CD4-positive, alpha-beta memory T cell (primary cell): ENCODE measurements at regions not wholly inside any gene's neighbourhood (a gene's known extent, or its start where the extent isn't known, plus 50 kb on each side); places are given as distances from the start of the nearest gene placed in this dataset.

Experiments used
- CTCF ChIA-PET: fragments of 350-600 bp; sonication (Branson Sonifier 250); formaldehyde crosslinking; loops from one replicate; lab custom pipeline; 2021; ENCODE audit warnings: inconsistent platforms; ENCODE audit not compliant: partially characterized antibody; lab: Charles Lee
- POLR2A ChIA-PET: fragments of 350-600 bp; sonication (Branson Sonifier 250); formaldehyde crosslinking; loops from one replicate; lab custom pipeline; 2021; ENCODE audit not compliant: partially characterized antibody; lab: Charles Lee
- DNase-seq, 5 donors: peaks; one replicate each; pipeline versions ENCODE4 v3.0.0 to v3.0.0-alpha.2; 2020 to 2022; ENCODE audit warnings: mixed read lengths in 1 of 5
- H3K27ac ChIP-seq: one replicate; pipeline ENCODE4 v1.7.0; 2013; ENCODE audit warnings: low read depth, low read length
- H3K27me3 ChIP-seq: 2 replicates; pipeline ENCODE4 v1.7.0; 2013; ENCODE audit warnings: mild to moderate bottlenecking, low read length, moderate library complexity; ENCODE audit not compliant: insufficient read depth
- H3K36me3 ChIP-seq: 2 replicates; pipeline ENCODE4 v1.7.0; 2013; ENCODE audit warnings: mild to moderate bottlenecking, low read length, moderate library complexity; ENCODE audit not compliant: insufficient read depth
- H3K4me1 ChIP-seq: 2 replicates; pipeline ENCODE4 v1.7.0; 2013; ENCODE audit warnings: mild to moderate bottlenecking, low read length, moderate library complexity; ENCODE audit not compliant: insufficient read depth
- H3K4me3 ChIP-seq, 2 donors: one replicate each; pipeline ENCODE4 v1.7.0; 2013; ENCODE audit warnings: low read length in 2 of 2, mild to moderate bottlenecking in 1 of 2
- H3K9me3 ChIP-seq, 2 donors: one replicate each; pipeline ENCODE4 v1.7.0; 2013; ENCODE audit warnings: low read length in 2 of 2, control low read depth in 1 of 2; ENCODE audit not compliant: control insufficient read depth in 1 of 2
- H3K27ac Mint-ChIP-seq, 7 donors: one replicate each; pipeline ENCODE4 v1.8.0; 2020 to 2021; ENCODE audit warnings: mixed read lengths in 7 of 7, mild to moderate bottlenecking in 6 of 7, inconsistent platforms in 3 of 7, moderate library complexity in 3 of 7
- H3K27me3 Mint-ChIP-seq, 2 donors: one replicate each; pipeline ENCODE4 v1.8.0; 2020 to 2021; ENCODE audit warnings: mixed read lengths in 2 of 2
- H3K36me3 Mint-ChIP-seq, 2 donors: one replicate each; pipeline ENCODE4 v1.8.0; 2020 to 2021; ENCODE audit warnings: mixed read lengths in 2 of 2, inconsistent platforms in 1 of 2, mild to moderate bottlenecking in 1 of 2
- H3K4me1 Mint-ChIP-seq, 4 donors: one replicate each; pipeline ENCODE4 v1.8.0; 2020 to 2021; ENCODE audit warnings: mixed read lengths in 4 of 4, mild to moderate bottlenecking in 1 of 4
- H3K4me3 Mint-ChIP-seq, 8 donors: one replicate each; pipeline ENCODE4 v1.8.0; 2020 to 2021; ENCODE audit warnings: mixed read lengths in 8 of 8, mild to moderate bottlenecking in 7 of 8, moderate library complexity in 6 of 8, inconsistent platforms in 3 of 8
- H3K9me3 Mint-ChIP-seq, 8 donors: one replicate each; pipeline ENCODE4 v1.8.0; 2020 to 2021; ENCODE audit warnings: mixed read lengths in 8 of 8, mild to moderate bottlenecking in 5 of 8, inconsistent platforms in 3 of 8, moderate library complexity in 1 of 8
- intact Hi-C: fragments of 100-400 bp; cut with micrococcal nuclease; formaldehyde crosslinking; loops from one replicate; pipeline ENCODE4 v1.15.1; 2023

- Histone ChIP-seq H3K4me1 (no peaks in the 10 kb centered on the region), H3K4me3 (no peak overlapping the region), H3K36me3 (no peaks in the 10 kb centered on the region), H3K27me3 (no peaks in the 10 kb centered on the region), H3K27ac (no peak overlapping the region), H3K9me3 (peaks cover 0 to 13% of the 10 kb centered on the region in 2 donors)
- ChIA-PET POLR2A (no interaction called here), CTCF (no interaction called here)
- Mint-ChIP-seq H3K27me3 (no peaks in the 10 kb centered on the region), H3K36me3 (no peaks in the 10 kb centered on the region), H3K27ac (no peak overlapping the region), H3K4me1 (no peaks in the 10 kb centered on the region), H3K4me3 (no peak overlapping the region), H3K9me3 (peaks cover 0 to 40% (median 18%) of the 10 kb centered on the region in 8 donors)
- intact Hi-C loops: no loop called here
- no peak for DNase-seq
Measured at GRCh38 chr18:33906046-33906445, 318.7 kb downstream of the NOL4 start.

GRCh38 chr18:33901894-33902512, 322.7 kb downstream of the NOL4 start:
- Histone ChIP-seq H3K27me3 (no peaks in the 10 kb centered on the region), H3K9me3 (peaks cover 0 to 20% of the 10 kb centered on the region in 2 donors), H3K36me3 (no peaks in the 10 kb centered on the region), H3K27ac (no peak overlapping the region), H3K4me1 (no peaks in the 10 kb centered on the region), H3K4me3 (no peak overlapping the region)
- Mint-ChIP-seq H3K27me3 (no peaks in the 10 kb centered on the region), H3K4me3 (no peak overlapping the region), H3K27ac (no peak overlapping the region), H3K36me3 (no peaks in the 10 kb centered on the region), H3K9me3 (peaks cover 0 to 55% (median 23%) of the 10 kb centered on the region in 8 donors), H3K4me1 (no peaks in the 10 kb centered on the region)
- ChIA-PET POLR2A (no interaction called here), CTCF (no interaction called here)
- DNase-seq: no peak
- intact Hi-C loops: no loop called here

GRCh38 chr18:33900638-33901037, 322.6 kb downstream of the ASXL3 start:
- Mint-ChIP-seq H3K4me1 (no peaks in the 10 kb centered on the region), H3K27ac (no peak overlapping the region), H3K9me3 (peaks cover 0 to 57% (median 24%) of the 10 kb centered on the region in 8 donors), H3K4me3 (no peak overlapping the region), H3K27me3 (no peaks in the 10 kb centered on the region), H3K36me3 (no peaks in the 10 kb centered on the region)
- Histone ChIP-seq H3K27me3 (no peaks in the 10 kb centered on the region), H3K4me3 (no peak overlapping the region), H3K4me1 (no peaks in the 10 kb centered on the region), H3K36me3 (no peaks in the 10 kb centered on the region), H3K27ac (no peak overlapping the region), H3K9me3 (peaks cover 0 to 15% of the 10 kb centered on the region in 2 donors)
- no peak for DNase-seq
- ChIA-PET CTCF (no interaction called here), POLR2A (no interaction called here)
- intact Hi-C loops: no loop called here

- Histone ChIP-seq H3K9me3 (peaks cover 0 to 8% of the 10 kb centered on the region in 2 donors), H3K27me3 (no peaks in the 10 kb centered on the region), H3K27ac (no peak overlapping the region), H3K4me1 (no peaks in the 10 kb centered on the region), H3K36me3 (no peaks in the 10 kb centered on the region), H3K4me3 (no peak overlapping the region)
- Mint-ChIP-seq H3K4me3 (no peak overlapping the region), H3K27ac (no peak overlapping the region), H3K36me3 (no peaks in the 10 kb centered on the region), H3K4me1 (no peaks in the 10 kb centered on the region), H3K9me3 (peaks cover 0 to 39% (median 15%) of the 10 kb centered on the region in 8 donors), H3K27me3 (no peaks in the 10 kb centered on the region)
- intact Hi-C loops: no loop called here
- DNase-seq: no peak
- POLR2A ChIA-PET: no interaction called here
- CTCF ChIA-PET: no interaction called here
Measured at GRCh38 chr18:33898427-33898826, 320.4 kb downstream of the ASXL3 start.

GRCh38 chr18:33878213-33878612, 300.2 kb downstream of the ASXL3 start:
- Histone ChIP-seq H3K36me3 (no peaks in the 10 kb centered on the region), H3K27me3 (no peaks in the 10 kb centered on the region), H3K27ac (no peak overlapping the region), H3K4me1 (no peaks in the 10 kb centered on the region), H3K4me3 (no peak overlapping the region), H3K9me3 (no peaks in the 10 kb centered on the region)
- no peaks in the 10 kb centered on the region for H3K4me1 Mint-ChIP-seq
- CTCF ChIA-PET: no interaction called here
- no peaks in the 10 kb centered on the region for H3K27me3 Mint-ChIP-seq
- intact Hi-C loops: no loop called here
- no peak overlapping the region for H3K4me3 Mint-ChIP-seq
- no peak overlapping the region for H3K27ac Mint-ChIP-seq
- POLR2A ChIA-PET: no interaction called here
- H3K36me3 Mint-ChIP-seq: no peaks in the 10 kb centered on the region
- H3K9me3 Mint-ChIP-seq: peaks cover 3 to 20% (median 6%) of the 10 kb centered on the region in 8 donors
- no peak for DNase-seq

GRCh38 chr18:33875029-33875565, 297.1 kb downstream of the ASXL3 start:
- Mint-ChIP-seq H3K36me3 (no peaks in the 10 kb centered on the region), H3K27me3 (no peaks in the 10 kb centered on the region), H3K4me3 (no peak overlapping the region), H3K4me1 (no peaks in the 10 kb centered on the region), H3K9me3 (peaks cover 0 to 17% (median 8%) of the 10 kb centered on the region in 8 donors), H3K27ac (no peak overlapping the region)
- Histone ChIP-seq H3K27me3 (no peaks in the 10 kb centered on the region), H3K27ac (no peak overlapping the region), H3K9me3 (no peaks in the 10 kb centered on the region), H3K4me1 (no peaks in the 10 kb centered on the region), H3K36me3 (no peaks in the 10 kb centered on the region), H3K4me3 (no peak overlapping the region)
- intact Hi-C loops: no loop called here
- DNase-seq: no peak
- CTCF ChIA-PET: no interaction called here
- POLR2A ChIA-PET: no interaction called here

- Histone ChIP-seq H3K27me3 (no peaks in the 10 kb centered on the region), H3K4me3 (no peak overlapping the region), H3K9me3 (no peaks in the 10 kb centered on the region), H3K27ac (no peak overlapping the region), H3K36me3 (no peaks in the 10 kb centered on the region), H3K4me1 (no peaks in the 10 kb centered on the region)
- H3K27ac Mint-ChIP-seq: no peak overlapping the region
- peaks cover 0 to 17% (median 8%) of the 10 kb centered on the region in 8 donors for H3K9me3 Mint-ChIP-seq
- POLR2A ChIA-PET: no interaction called here
- intact Hi-C loops: no loop called here
- no peak overlapping the region for H3K4me3 Mint-ChIP-seq
- no peak for DNase-seq
- no peaks in the 10 kb centered on the region for H3K4me1 Mint-ChIP-seq
- CTCF ChIA-PET: no interaction called here
- no peaks in the 10 kb centered on the region for H3K36me3 Mint-ChIP-seq
- no peaks in the 10 kb centered on the region for H3K27me3 Mint-ChIP-seq
Measured at GRCh38 chr18:33873112-33873511, 295.1 kb downstream of the ASXL3 start.
